Tibial artery (tissue), 4 donors: ENCODE measurements at regions not wholly inside any gene's neighbourhood (a gene's known extent, or its start where the extent isn't known, plus 50 kb on each side); places are given as distances from the start of the nearest gene placed in this dataset.

Experiments used
- DNase-seq, 2 donors: peaks; one replicate each; pipeline ENCODE4 v3.0.0-alpha.2; 2019
- H3K27ac ChIP-seq, 2 donors: fragments of 200-600 bp; sonication (generic) in 1 of 2; 1 replicate in 1 of 2; 2 replicates in 1 of 2; pipeline ENCODE4 v1.5.1; 2018 to 2019; ENCODE audit warnings: mild to moderate bottlenecking in 1 of 2
- H3K27me3 ChIP-seq, 2 donors: fragments of 200-600 bp; sonication (generic) in 1 of 2; one replicate each; pipeline versions ENCODE4 v1.5.1 to v1.6.0; 2016 to 2019
- H3K36me3 ChIP-seq, 3 donors: fragments of 200-600 bp; sonication (generic) in 2 of 3; one replicate each; pipeline ENCODE4 v1.5.1; 2016 to 2019; ENCODE audit warnings: mild to moderate bottlenecking in 2 of 3
- H3K4me1 ChIP-seq, 4 donors: fragments of 200-600 bp; sonication (generic) in 2 of 4; 1 replicate in 3 of 4; 2 replicates in 1 of 4; pipeline ENCODE4 v1.5.1; 2016 to 2019
- H3K4me3 ChIP-seq, 2 donors: fragments of 200-600 bp; sonication (generic) in 1 of 2; 1 replicate in 1 of 2; 2 replicates in 1 of 2; pipeline ENCODE4 v1.5.1; 2018 to 2019; ENCODE audit warnings: mild to moderate bottlenecking in 2 of 2
- H3K9me3 ChIP-seq, 3 donors: fragments of 200-600 bp; sonication (generic) in 1 of 3; one replicate each; pipeline ENCODE4 v1.5.1; 2016 to 2019
- intact Hi-C: fragments of 100-400 bp; cut with DNase I; formaldehyde crosslinking; loops from one replicate; pipeline ENCODE4 v1.15.0; 2023; ENCODE audit warnings: low total_unique reads
- TF ChIP-seq, protein P1 (sequence below), 2 experiments: fragments of 200-600 bp in 1 of 2; fragments of 450-650 bp in 1 of 2; IDR thresholded peaks; one replicate each; pipeline ENCODE4 v1.5.1; 2017 to 2019; ENCODE audit warnings: antibody characterized with exemption in 2 of 2, mild to moderate bottlenecking in 1 of 2, moderate library complexity in 1 of 2

DNA sequence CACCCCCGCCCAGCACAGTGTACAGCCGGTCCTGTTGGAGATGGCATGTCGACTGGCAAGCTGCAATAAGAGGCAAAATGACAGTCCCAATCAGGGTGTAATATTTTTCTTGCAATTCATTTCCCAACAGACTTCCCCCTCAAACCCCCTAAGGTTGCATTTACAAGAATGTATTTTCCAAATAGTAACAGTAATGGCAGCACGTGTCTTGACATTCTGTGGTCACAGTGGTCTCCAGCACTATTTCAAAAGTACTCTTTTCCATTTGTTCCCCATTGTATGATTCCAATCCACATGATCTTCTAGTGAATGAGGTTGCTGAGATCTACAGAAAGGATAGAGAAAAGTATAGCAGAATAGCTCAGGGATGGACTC is 97.8 kb upstream of the CARMIL1 start:
- DNase-seq: no peak
- Histone ChIP-seq H3K27ac (peak overlapping the region in 1 of 2 donors; percentile 65), H3K9me3 (no peaks in the 10 kb centered on the region), H3K27me3 (no peaks in the 10 kb centered on the region), H3K4me1 (peaks cover 0 to 30% (median 13%) of the 10 kb centered on the region in 4 donors), H3K36me3 (no peaks in the 10 kb centered on the region), H3K4me3 (no peak overlapping the region)
- intact Hi-C loops: no loop called here
- TF ChIP-seq, protein P1, sequence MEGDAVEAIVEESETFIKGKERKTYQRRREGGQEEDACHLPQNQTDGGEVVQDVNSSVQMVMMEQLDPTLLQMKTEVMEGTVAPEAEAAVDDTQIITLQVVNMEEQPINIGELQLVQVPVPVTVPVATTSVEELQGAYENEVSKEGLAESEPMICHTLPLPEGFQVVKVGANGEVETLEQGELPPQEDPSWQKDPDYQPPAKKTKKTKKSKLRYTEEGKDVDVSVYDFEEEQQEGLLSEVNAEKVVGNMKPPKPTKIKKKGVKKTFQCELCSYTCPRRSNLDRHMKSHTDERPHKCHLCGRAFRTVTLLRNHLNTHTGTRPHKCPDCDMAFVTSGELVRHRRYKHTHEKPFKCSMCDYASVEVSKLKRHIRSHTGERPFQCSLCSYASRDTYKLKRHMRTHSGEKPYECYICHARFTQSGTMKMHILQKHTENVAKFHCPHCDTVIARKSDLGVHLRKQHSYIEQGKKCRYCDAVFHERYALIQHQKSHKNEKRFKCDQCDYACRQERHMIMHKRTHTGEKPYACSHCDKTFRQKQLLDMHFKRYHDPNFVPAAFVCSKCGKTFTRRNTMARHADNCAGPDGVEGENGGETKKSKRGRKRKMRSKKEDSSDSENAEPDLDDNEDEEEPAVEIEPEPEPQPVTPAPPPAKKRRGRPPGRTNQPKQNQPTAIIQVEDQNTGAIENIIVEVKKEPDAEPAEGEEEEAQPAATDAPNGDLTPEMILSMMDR (IDR thresholded peaks at IDR 0.05): no peak

DNA sequence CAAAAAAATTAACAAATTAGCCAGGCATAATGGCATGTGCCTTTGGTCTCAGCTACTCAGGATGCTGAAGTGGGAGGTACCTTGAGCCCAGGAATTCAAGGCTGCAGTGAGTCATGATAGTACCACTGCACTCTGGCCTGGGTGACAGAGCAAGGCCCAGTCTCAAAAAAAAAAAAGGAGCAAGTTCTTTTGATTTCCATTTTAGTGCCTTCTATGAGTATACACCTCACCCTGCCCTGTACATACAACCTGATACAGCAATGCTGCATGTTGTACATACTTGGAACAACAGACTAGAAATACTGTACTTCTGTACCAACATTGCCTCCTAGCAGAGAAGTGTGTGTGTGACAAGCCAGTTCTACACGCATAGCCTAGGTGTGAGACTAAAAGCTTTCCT is 97.3 kb upstream of the CARMIL1 start:
- TF ChIP-seq, protein P1 (IDR thresholded peaks at IDR 0.05): no peak
- intact Hi-C loops: no loop called here
- H3K27me3 ChIP-seq: no peaks in the 10 kb centered on the region
- H3K9me3 ChIP-seq: no peaks in the 10 kb centered on the region
- no peaks in the 10 kb centered on the region for H3K36me3 ChIP-seq
- H3K4me1 ChIP-seq: peaks cover 0 to 26% (median 13%) of the 10 kb centered on the region in 4 donors
- H3K27ac ChIP-seq: no peak overlapping the region
- no peak for DNase-seq
- no peak overlapping the region for H3K4me3 ChIP-seq

DNA sequence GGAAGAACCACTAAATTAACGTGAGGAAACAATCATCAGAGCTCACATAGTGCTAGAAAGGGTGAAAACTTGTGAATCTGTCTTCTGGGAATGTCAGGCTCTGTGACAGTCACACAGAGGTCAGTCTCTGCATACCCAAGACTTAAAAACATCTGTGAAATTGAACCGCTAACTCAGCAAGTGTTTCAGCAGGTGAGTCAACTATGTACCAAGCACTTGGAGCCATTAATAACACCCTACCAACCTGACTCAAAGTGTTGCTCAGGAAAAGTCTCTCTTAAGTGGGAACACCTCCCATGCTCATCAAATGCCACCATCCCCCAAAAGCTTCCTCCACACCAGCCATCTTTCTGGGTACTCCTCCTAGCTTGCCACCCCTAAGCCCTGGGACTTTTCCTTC is 92.3 kb upstream of the CARMIL1 start:
- intact Hi-C loops: no loop called here
- Histone ChIP-seq H3K27ac (no peak overlapping the region), H3K27me3 (no peaks in the 10 kb centered on the region)

DNA sequence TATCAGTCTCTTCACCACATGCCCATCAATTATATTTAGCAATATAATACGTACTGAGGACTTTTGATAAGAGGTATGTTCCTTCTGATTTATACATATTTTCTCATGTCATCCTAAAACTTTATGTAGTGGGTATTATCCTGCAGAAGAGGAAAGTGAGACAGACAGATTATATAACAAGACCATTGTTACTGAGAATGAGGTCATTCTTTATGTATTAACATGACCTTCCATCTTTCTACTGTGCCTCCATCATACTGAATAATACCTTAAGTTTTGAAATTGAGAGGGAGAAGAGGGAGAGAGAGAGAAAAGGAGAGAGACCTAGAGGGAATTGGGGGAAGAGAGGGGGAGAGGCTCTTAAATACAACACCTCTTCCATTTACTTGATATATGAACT is 90.9 kb upstream of the CARMIL1 start:
- TF ChIP-seq, protein P1 (IDR thresholded peaks at IDR 0.05): no peak
- intact Hi-C loops: no loop called here

More for the DNA sequence above, 92.3 kb upstream of the CARMIL1 start:
- DNase-seq: no peak
- Histone ChIP-seq H3K9me3 (no peaks in the 10 kb centered on the region), H3K36me3 (no peaks in the 10 kb centered on the region), H3K4me1 (peaks cover 0 to 7% (median 3%) of the 10 kb centered on the region in 4 donors), H3K4me3 (no peak overlapping the region)
- TF ChIP-seq, protein P1 (IDR thresholded peaks at IDR 0.05): no peak

DNA sequence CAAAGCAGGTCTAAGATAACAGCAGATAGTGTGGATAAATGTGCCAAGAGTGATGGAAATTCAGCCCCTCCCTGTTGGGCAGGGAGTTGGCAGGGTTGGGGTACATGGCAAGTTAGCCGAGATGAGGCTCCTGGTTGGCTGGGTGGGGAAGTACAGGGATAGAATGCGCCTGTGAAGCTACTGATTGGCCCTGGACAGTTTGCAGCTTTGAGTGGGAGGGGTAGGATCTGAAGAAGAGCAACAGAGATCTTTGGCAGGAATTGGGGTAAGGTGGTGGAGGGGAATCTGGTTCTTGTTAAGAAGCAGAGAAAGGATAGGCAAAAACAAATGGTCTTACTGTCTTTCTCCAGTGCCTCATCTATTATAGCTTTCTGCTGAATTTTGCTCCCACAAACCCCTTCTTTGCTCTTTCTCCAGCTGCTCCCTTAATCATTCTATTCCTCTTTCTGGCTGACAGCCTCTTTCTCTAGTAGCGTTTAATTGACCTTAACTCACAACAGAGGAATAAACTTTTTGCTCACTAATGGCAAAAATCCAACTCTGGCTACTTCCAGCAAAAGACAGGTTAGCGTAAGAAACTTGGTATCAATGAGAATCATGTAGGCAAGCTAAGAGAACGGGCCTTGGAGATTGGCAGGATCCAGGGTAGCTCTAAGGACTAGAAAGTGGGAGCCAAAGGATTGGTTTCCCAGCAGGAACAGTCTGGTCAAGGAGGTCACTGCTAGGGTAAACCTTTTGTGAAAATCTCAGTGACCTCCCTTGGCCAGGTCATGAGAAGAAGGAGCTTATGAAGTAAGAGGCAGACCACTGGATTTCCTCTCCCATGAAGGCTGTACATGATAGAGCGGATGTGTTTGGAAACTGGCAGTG is 86.3 kb upstream of the CARMIL1 start:
- Histone ChIP-seq H3K36me3 (no peaks in the 10 kb centered on the region), H3K4me3 (no peak overlapping the region), H3K4me1 (peaks cover 0 to 40% (median 25%) of the 10 kb centered on the region in 4 donors), H3K27me3 (no peaks in the 10 kb centered on the region), H3K27ac (peak overlapping the region; percentile 82), H3K9me3 (no peaks in the 10 kb centered on the region)
- TF ChIP-seq, protein P1 (IDR thresholded peaks at IDR 0.05): no peak
- intact Hi-C loops: no loop called here
- DNase-seq: peak; percentile 40 to 72

More for the DNA sequence above, 90.9 kb upstream of the CARMIL1 start:
- Histone ChIP-seq H3K4me1 (peaks cover 0 to 21% (median 14%) of the 10 kb centered on the region in 4 donors), H3K27me3 (no peaks in the 10 kb centered on the region), H3K36me3 (no peaks in the 10 kb centered on the region), H3K27ac (no peak overlapping the region), H3K9me3 (no peaks in the 10 kb centered on the region), H3K4me3 (no peak overlapping the region)
- no peak for DNase-seq
